DND-41 (cell line): ENCODE measurements at regions not wholly inside any gene's neighbourhood (a gene's known extent, or its start where the extent isn't known, plus 50 kb on each side); places are given as distances from the start of the nearest gene placed in this dataset.

Source experiments
- ATAC-seq: fragments of 200-7000 bp; cut with Tn5 transposase; 3 replicates; pipeline ENCODE4 v1.9.1; 2021; ENCODE audit warnings: low read depth; ENCODE audit not compliant: insufficient read depth
- DNase-seq: peaks from one replicate; pipeline ENCODE4 v3.0.0-alpha.2; 2020
- H2AFZ ChIP-seq: 2 replicates; pipeline ENCODE4 v1.6.0; 2012; ENCODE audit warnings: low read depth, low read length
- H3K27ac ChIP-seq: 2 replicates; pipeline ENCODE4 v1.5.1; 2012; ENCODE audit warnings: low read length, inconsistent platforms
- H3K27me3 ChIP-seq: fragments of 200-600 bp; sonication (generic); 2 replicates; pipeline ENCODE4 v1.6.0; 2012; ENCODE audit warnings: low read length, mild to moderate bottlenecking, inconsistent platforms; ENCODE audit not compliant: insufficient read depth, poor library complexity
- H3K36me3 ChIP-seq: 2 replicates; pipeline ENCODE4 v1.5.1; 2012; ENCODE audit warnings: low read length, inconsistent platforms; ENCODE audit not compliant: insufficient read depth
- H3K4me1 ChIP-seq: 2 replicates; pipeline ENCODE4 v1.5.1; 2012; ENCODE audit warnings: mild to moderate bottlenecking, low read length; ENCODE audit not compliant: insufficient read depth
- H3K4me2 ChIP-seq: 2 replicates; pipeline ENCODE4 v1.6.0; 2012; ENCODE audit warnings: mild to moderate bottlenecking, moderate library complexity, low read length, inconsistent platforms; ENCODE audit not compliant: insufficient read depth
- H3K4me3 ChIP-seq, 2 experiments: fragments of 200-600 bp in 1 of 2; shearing (Covaris generic) in 1 of 2; 2 replicates each; pipeline ENCODE4 v1.5.1; 2012 to 2016; ENCODE audit warnings: inconsistent platforms in 2 of 2, low read length in 2 of 2, mild to moderate bottlenecking in 2 of 2, low read depth in 1 of 2, moderate library complexity in 1 of 2
- H3K79me2 ChIP-seq: 2 replicates; pipeline ENCODE4 v1.6.0; 2012; ENCODE audit warnings: low read length, inconsistent platforms; ENCODE audit not compliant: insufficient read depth
- H3K9ac ChIP-seq: 2 replicates; pipeline ENCODE4 v1.6.0; 2012; ENCODE audit warnings: low read depth, mild to moderate bottlenecking, inconsistent platforms, low read length, moderate library complexity
- H3K9me3 ChIP-seq: 2 replicates; pipeline ENCODE4 v1.5.1; 2012; ENCODE audit warnings: low read length, moderate library complexity, mild to moderate bottlenecking, inconsistent platforms; ENCODE audit not compliant: insufficient read depth, severe bottlenecking
- H4K20me1 ChIP-seq: 2 replicates; pipeline ENCODE4 v1.6.0; 2012; ENCODE audit warnings: low read length; ENCODE audit not compliant: insufficient read depth
- EZH2 ChIP-seq: IDR thresholded peaks from 3 replicates; pipeline ENCODE4 v1.6.1; 2012; ENCODE audit warnings: borderline replicate concordance, low read depth, mild to moderate bottlenecking, moderate library complexity, low read length, inconsistent platforms; ENCODE audit not compliant: severe bottlenecking
- TF ChIP-seq, protein P1 (sequence below): IDR thresholded peaks from 2 replicates; pipeline ENCODE4 v1.5.1; 2012; ENCODE audit warnings: borderline replicate concordance, low read length, moderate library complexity, mild to moderate bottlenecking; ENCODE audit not compliant: poor library complexity, severe bottlenecking; ENCODE audit errors: extremely low read depth

DNA sequence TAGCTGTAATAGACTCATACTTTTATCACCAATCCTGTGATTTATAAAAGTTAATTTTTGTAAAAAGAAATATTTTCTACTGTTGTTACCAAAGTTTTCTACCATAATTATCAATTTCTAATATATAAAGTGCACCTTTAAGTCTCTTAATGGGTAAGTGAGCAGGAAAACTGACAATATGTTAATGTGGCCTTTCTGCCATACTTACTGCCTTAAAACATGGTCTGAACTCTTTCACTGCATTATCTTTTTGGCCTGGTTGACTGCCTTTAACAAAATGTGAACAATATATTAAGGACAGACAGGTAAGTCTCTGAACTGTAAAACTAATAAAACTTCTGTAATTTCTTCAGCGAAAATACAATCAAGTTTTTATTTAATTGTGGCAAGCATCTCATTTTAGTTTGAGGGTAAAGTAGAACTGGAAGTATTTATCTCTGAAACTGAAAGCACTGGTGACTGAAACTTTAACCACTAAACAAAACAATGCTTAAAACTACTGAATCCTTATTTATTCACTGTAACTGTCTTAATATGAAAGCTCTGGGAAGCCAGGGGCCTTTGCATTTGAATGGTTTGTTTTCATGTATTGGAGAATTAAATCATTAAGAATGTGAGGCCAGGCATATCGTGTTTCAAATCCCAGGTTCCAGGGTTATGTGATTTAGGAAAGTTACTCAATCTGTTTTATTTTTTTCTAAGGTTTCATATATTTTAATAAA is 948.8 kb upstream of the POT1 start:
- Histone ChIP-seq H3K27ac (no peak overlapping the region), H3K9me3 (no peaks in the 10 kb centered on the region), H3K4me3 (no peak overlapping the region), H2AFZ (no peak overlapping the region), H4K20me1 (no peaks in the 10 kb centered on the region), H3K36me3 (no peaks in the 10 kb centered on the region), H3K4me2 (no peak overlapping the region), H3K79me2 (no peaks in the 10 kb centered on the region), H3K4me1 (no peaks in the 10 kb centered on the region), H3K9ac (no peak overlapping the region), H3K27me3 (no peaks in the 10 kb centered on the region)
- ATAC-seq (no peak), DNase-seq (no peak)
- TF ChIP-seq, protein P1, sequence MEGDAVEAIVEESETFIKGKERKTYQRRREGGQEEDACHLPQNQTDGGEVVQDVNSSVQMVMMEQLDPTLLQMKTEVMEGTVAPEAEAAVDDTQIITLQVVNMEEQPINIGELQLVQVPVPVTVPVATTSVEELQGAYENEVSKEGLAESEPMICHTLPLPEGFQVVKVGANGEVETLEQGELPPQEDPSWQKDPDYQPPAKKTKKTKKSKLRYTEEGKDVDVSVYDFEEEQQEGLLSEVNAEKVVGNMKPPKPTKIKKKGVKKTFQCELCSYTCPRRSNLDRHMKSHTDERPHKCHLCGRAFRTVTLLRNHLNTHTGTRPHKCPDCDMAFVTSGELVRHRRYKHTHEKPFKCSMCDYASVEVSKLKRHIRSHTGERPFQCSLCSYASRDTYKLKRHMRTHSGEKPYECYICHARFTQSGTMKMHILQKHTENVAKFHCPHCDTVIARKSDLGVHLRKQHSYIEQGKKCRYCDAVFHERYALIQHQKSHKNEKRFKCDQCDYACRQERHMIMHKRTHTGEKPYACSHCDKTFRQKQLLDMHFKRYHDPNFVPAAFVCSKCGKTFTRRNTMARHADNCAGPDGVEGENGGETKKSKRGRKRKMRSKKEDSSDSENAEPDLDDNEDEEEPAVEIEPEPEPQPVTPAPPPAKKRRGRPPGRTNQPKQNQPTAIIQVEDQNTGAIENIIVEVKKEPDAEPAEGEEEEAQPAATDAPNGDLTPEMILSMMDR: no peak
- no peak for TF ChIP-seq EZH2

DNA sequence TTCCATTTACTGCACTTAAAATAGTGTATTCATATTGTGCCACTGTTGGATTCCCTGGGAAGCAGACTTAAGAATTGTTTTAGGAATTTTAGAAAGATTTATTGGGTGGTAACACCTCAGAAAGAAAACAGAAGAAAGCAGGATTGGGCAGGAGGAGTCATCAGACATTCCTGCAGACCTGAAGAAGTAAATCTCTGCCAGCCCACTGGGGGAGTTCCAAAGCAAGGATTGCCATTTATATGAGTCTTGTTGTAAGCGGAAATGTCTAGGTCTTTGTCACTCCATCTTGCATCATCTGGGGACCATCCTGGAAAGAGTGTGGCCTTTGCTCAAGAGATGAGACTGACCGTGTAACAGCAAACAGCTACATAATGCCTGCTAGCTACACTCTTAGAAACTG is 947.6 kb upstream of the POT1 start:
- Histone ChIP-seq H3K27me3 (no peaks in the 10 kb centered on the region), H3K4me2 (no peak overlapping the region)
- ATAC-seq: no peak

DNA sequence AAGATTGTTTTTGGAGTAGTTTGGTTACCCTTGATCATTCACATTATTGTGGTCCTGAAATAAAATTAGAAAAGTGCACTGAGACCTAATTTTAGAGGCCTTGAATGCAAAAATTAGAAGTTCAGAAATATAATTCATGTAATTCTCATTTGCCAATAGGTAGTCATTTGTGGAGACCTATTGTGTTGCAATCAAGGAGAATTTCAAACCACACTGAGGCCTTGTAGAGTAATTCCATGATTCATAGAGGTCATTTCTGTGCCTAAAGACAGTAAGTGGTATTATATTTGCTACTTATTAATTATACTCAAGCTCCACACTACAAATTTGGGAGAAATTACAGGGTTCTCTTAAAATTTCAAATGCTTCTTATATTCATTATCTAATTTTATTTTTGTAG is 946.8 kb upstream of the POT1 start:
- ATAC-seq: no peak
- no peak overlapping the region for H3K27ac ChIP-seq
- H3K79me2 ChIP-seq: no peaks in the 10 kb centered on the region

More for the DNA sequence above, 947.6 kb upstream of the POT1 start:
- Histone ChIP-seq H2AFZ (no peak overlapping the region), H3K4me1 (no peaks in the 10 kb centered on the region), H3K79me2 (no peaks in the 10 kb centered on the region), H3K4me3 (no peak overlapping the region), H3K9ac (no peak overlapping the region), H3K27ac (no peak overlapping the region), H4K20me1 (no peaks in the 10 kb centered on the region), H3K9me3 (no peaks in the 10 kb centered on the region), H3K36me3 (no peaks in the 10 kb centered on the region)
- no peak for DNase-seq
- no peak for TF ChIP-seq EZH2
- TF ChIP-seq, protein P1: no peak

More for the DNA sequence above, 946.8 kb upstream of the POT1 start:
- H4K20me1 ChIP-seq: no peaks in the 10 kb centered on the region
- DNase-seq: no peak
- no peaks in the 10 kb centered on the region for H3K27me3 ChIP-seq
- H3K9ac ChIP-seq: no peak overlapping the region
- no peak overlapping the region for H3K4me3 ChIP-seq
- TF ChIP-seq, protein P1: no peak
- TF ChIP-seq EZH2: no peak
- H3K4me1 ChIP-seq: no peaks in the 10 kb centered on the region
- H3K4me2 ChIP-seq: no peak overlapping the region
- H2AFZ ChIP-seq: no peak overlapping the region
- no peaks in the 10 kb centered on the region for H3K9me3 ChIP-seq
- H3K36me3 ChIP-seq: no peaks in the 10 kb centered on the region
